H1 (cell line): ENCODE measurements at regions not wholly inside any gene's neighbourhood (a gene's known extent, or its start where the extent isn't known, plus 50 kb on each side); places are given as distances from the start of the nearest gene placed in this dataset.

Experiments used
- BACH1 ChIP-seq: IDR thresholded peaks from 2 replicates; pipeline ENCODE4 v1.6.1; 2012; ENCODE audit warnings: low read length, improper control_type of control experiment
- CHD2 ChIP-seq: IDR thresholded peaks from 2 replicates; pipeline ENCODE4 v1.6.1; 2012; ENCODE audit warnings: low read length, improper control_type of control experiment
- KDM5A ChIP-seq: fragments of 200-600 bp; IDR thresholded peaks from 2 replicates; pipeline ENCODE4 v1.7.1; 2012; ENCODE audit warnings: mild to moderate bottlenecking, low read length, inconsistent platforms, mixed read lengths
- RXRA ChIP-seq: IDR thresholded peaks from 2 replicates; pipeline ENCODE4 v1.6.1; 2011; ENCODE audit warnings: low read depth, mild to moderate bottlenecking, low read length, moderate library complexity; ENCODE audit not compliant: insufficient read depth
- TEAD4 ChIP-seq: IDR thresholded peaks from 2 replicates; pipeline ENCODE4 v1.6.1; 2012; ENCODE audit warnings: low read depth, low read length, inconsistent platforms, mixed read lengths

- no peak for TF ChIP-seq TEAD4
- TF ChIP-seq BACH1 = no peak
- no peak for TF ChIP-seq RXRA
- TF ChIP-seq KDM5A = no peak
- TF ChIP-seq CHD2 = no peak
Observed at GRCh38 chr14:79920180-79920692, 291.1 kb downstream of the DIO2 start (continued).
